Upper lobe of left lung (tissue), 6 donors: ENCODE measurements at regions not wholly inside any gene's neighbourhood (a gene's known extent, or its start where the extent isn't known, plus 50 kb on each side); places are given as distances from the start of the nearest gene placed in this dataset.

Experiments used
- ATAC-seq, 2 donors: fragments of 200-7000 bp; cut with Tn5 transposase; one replicate each; pipeline ENCODE4 v1.9.1; 2022; ENCODE audit warnings: mild to moderate bottlenecking in 2 of 2, moderate library complexity in 2 of 2; ENCODE audit not compliant: low FRiP score in 2 of 2
- DNase-seq, 2 donors: peaks; one replicate each; pipeline ENCODE4 v3.0.0-alpha.2; 2019 to 2020
- H3K27ac ChIP-seq, 4 donors: fragments of 200-600 bp; sonication (generic); one replicate each; pipeline ENCODE4 v1.5.1; 2016 to 2019
- H3K27me3 ChIP-seq, 4 donors: fragments of 200-600 bp; sonication (generic); one replicate each; pipeline ENCODE4 v1.5.1; 2017 to 2019
- H3K36me3 ChIP-seq, 4 donors: fragments of 200-600 bp; sonication (generic); one replicate each; pipeline ENCODE4 v1.5.1; 2016 to 2019
- H3K4me1 ChIP-seq, 4 donors: fragments of 200-600 bp; sonication (generic); one replicate each; pipeline ENCODE4 v1.5.1; 2018 to 2019
- H3K4me3 ChIP-seq, 4 donors: fragments of 200-600 bp; sonication (generic); one replicate each; pipeline ENCODE4 v1.5.1; 2017 to 2019; ENCODE audit warnings: mild to moderate bottlenecking in 2 of 4, moderate library complexity in 1 of 4
- H3K9me3 ChIP-seq, 4 donors: fragments of 200-600 bp; sonication (generic); one replicate each; pipeline ENCODE4 v1.5.1; 2018 to 2019
- EP300 ChIP-seq, 4 donors: sonication (generic); formaldehyde crosslinking; IDR thresholded peaks; one replicate each; pipeline ENCODE4 v1.5.1; 2017; ENCODE audit warnings: antibody characterized with exemption in 4 of 4, control low read depth in 2 of 4
- POLR2A ChIP-seq, 4 donors: fragments of 450-650 bp; IDR thresholded peaks; one replicate each; pipeline ENCODE4 v1.5.1; 2016 to 2017; ENCODE audit warnings: antibody characterized with exemption in 4 of 4, mild to moderate bottlenecking in 2 of 4
- POLR2AphosphoS5 ChIP-seq, 2 donors: sonication (generic); formaldehyde crosslinking; IDR thresholded peaks; one replicate each; pipeline ENCODE4 v1.5.1; 2017; ENCODE audit warnings: antibody characterized with exemption in 2 of 2
- WGBS, 2 donors: methylation state at CpG; one replicate each; pipeline ENCODE4 v1.1.5; 2017 to 2018; 5-methylcytosine and 5-hydroxymethylcytosine counted together
- TF ChIP-seq, protein P1 (sequence below), 6 experiments: fragments of 450-650 bp in 4 of 6; fragments of 200-600 bp in 2 of 6; sonication (generic) in 2 of 6; IDR thresholded peaks; one replicate each; pipeline ENCODE4 v1.5.1; 2016 to 2019; ENCODE audit warnings: antibody characterized with exemption in 6 of 6
- donor health status: DM: no; HTN: no; CAD: no; lungs with moderate emphysema.
- donor health status: DM: no; HTN: yes; CAD: no; lungs with severe emphysema.

DNA sequence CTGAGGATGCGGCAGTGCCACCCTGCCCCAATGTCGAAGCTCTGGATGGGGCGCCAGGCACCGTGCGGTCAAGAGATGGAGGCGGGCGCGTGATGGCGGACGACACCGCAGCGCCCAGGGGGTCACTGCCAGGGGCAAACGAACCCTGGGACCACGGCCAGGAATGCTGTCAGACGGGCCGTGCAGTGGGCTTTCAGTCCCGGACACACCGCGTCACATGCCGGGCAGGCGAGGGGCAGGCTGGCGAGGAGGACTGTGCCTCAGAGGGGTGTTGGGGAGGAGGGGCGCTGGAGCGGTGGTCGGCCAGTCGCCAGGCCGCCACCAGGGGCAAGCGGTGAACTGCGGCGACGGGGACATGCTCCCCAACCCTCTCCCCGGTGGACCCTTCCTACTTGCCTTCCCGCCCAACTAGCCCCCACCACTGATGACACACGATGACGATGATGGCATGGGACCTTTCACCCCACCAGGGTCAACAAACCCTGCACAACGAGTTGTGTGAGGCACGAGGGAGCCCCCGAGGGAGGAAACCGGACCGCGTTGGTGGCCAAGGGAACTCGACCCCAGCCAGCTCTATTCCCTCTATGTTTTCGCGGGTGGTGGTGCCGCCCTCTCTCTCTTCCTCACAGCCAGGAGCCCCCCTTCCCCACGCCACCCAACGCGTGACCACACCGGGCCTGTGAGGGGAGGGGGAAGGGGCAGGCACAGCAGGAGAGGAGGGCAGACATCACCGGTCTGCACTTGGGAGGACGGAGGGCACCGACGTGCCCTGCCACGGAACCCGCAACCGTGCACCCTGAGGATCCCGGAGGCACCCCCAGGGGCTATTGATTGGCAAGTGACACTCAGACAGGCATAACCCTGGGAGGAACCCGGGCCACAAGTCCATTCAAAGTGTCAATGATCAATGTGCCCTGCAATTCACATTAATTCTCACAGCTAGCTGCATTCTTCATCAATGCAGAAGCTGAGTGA, 1960.9 kb upstream of the DEFB115 start:
- no peak overlapping the region for H3K4me3 ChIP-seq
- ATAC-seq: peak; percentile 45 to 54
- no peaks in the 10 kb centered on the region for H3K27me3 ChIP-seq
- 78 to 83% methylated on average over 52 to 57 of the region's 58 CpGs for WGBS, 2 donors
- H3K27ac ChIP-seq: no peak overlapping the region
- TF ChIP-seq, protein P1, sequence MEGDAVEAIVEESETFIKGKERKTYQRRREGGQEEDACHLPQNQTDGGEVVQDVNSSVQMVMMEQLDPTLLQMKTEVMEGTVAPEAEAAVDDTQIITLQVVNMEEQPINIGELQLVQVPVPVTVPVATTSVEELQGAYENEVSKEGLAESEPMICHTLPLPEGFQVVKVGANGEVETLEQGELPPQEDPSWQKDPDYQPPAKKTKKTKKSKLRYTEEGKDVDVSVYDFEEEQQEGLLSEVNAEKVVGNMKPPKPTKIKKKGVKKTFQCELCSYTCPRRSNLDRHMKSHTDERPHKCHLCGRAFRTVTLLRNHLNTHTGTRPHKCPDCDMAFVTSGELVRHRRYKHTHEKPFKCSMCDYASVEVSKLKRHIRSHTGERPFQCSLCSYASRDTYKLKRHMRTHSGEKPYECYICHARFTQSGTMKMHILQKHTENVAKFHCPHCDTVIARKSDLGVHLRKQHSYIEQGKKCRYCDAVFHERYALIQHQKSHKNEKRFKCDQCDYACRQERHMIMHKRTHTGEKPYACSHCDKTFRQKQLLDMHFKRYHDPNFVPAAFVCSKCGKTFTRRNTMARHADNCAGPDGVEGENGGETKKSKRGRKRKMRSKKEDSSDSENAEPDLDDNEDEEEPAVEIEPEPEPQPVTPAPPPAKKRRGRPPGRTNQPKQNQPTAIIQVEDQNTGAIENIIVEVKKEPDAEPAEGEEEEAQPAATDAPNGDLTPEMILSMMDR (IDR thresholded peaks at IDR 0.05): no peak
- TF ChIP-seq POLR2AphosphoS5 (IDR thresholded peaks at IDR 0.05): no peak
- TF ChIP-seq POLR2A (IDR thresholded peaks at IDR 0.05): no peak
- TF ChIP-seq EP300 (IDR thresholded peaks at IDR 0.05): no peak
- H3K4me1 ChIP-seq: no peaks in the 10 kb centered on the region
- no peaks in the 10 kb centered on the region for H3K36me3 ChIP-seq
- peak in 1 of 2 donors; percentile 75 for DNase-seq
- H3K9me3 ChIP-seq: peaks cover 0 to 52% (median 9%) of the 10 kb centered on the region in 4 donors

DNA sequence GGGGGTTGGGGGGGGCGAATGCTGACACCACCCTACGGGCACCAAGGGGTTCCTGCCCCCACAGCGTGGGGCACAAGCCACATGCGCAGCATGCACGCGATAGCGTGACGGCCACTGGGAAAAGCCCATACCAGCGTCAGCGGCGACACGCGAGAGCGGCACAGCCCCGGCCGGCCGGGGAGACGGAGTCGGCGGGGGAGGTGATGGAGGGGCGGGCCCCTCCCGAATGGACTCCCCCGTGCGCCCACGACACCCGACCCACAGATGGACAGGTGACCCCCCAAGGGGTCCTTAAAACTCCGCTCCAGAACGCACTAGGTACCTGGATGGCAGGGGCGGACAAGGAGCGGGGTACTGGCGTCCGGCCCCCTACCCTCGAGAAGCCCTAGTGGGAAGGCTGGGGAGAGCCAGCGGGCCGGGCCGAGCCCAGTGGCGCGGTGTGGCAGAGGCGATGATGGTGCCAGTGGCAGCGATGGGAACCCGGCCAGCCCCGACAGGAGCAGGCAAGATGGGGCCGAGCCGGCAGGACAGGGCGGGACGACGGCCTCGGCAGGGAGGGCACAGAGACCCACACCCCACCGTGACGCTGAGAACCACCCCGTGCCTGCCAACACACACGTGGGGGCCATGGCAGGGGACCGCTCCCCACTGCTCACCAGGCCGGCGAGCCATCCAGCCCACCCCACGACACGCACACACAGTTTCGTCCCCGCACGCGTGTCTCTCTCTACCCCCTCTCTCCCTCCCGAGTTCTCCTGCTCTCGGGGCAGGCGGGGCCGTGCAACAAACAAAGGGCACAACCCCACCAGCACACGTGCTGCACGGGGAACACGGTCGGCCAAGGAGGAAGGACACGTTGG, 1959.8 kb upstream of the DEFB115 start:
- Histone ChIP-seq H3K27ac (no peak overlapping the region), H3K27me3 (no peaks in the 10 kb centered on the region), H3K9me3 (peaks cover 0 to 60% (median 9%) of the 10 kb centered on the region in 4 donors), H3K36me3 (no peaks in the 10 kb centered on the region), H3K4me3 (no peak overlapping the region), H3K4me1 (no peaks in the 10 kb centered on the region)
- ATAC-seq (peak; percentile 51 to 65), DNase-seq (peak in 1 of 2 donors; percentile 79)
- 75 to 79% methylated on average over 67 to 70 of the region's 70 CpGs for WGBS, 2 donors
- TF ChIP-seq POLR2AphosphoS5 (IDR thresholded peaks at IDR 0.05): no peak
- TF ChIP-seq EP300 (IDR thresholded peaks at IDR 0.05): no peak
- TF ChIP-seq, protein P1 (IDR thresholded peaks at IDR 0.05): no peak
- no peak for TF ChIP-seq POLR2A (IDR thresholded peaks at IDR 0.05)

DNA sequence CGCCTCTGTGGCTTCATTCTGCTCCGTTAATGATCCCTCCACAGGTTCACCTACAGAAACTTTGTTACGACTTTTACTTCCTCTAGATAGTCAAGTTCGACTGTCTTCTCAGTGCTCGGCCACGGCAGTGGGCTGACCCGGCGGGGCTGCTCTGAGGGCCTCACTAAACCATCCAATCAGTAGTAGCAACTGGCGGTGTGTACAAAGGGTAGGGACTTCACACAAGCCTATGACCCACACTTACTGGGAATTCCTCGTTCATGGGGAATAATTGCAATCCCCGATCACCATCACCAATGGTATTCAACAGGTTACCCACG, 1959.2 kb upstream of the DEFB115 start:
- no peaks in the 10 kb centered on the region for H3K4me1 ChIP-seq
- 77 to 84% methylated on average over 12 of the region's 12 CpGs for WGBS, 2 donors
- H3K36me3 ChIP-seq: no peaks in the 10 kb centered on the region
- no peak overlapping the region for H3K27ac ChIP-seq
- ATAC-seq (no peak), DNase-seq (peak in 1 of 2 donors; percentile 65)
- TF ChIP-seq EP300 (IDR thresholded peaks at IDR 0.05): no peak
- TF ChIP-seq POLR2AphosphoS5 (IDR thresholded peaks at IDR 0.05): no peak
- no peak for TF ChIP-seq POLR2A (IDR thresholded peaks at IDR 0.05)
- TF ChIP-seq, protein P1 (IDR thresholded peaks at IDR 0.05): no peak
- H3K27me3 ChIP-seq: no peaks in the 10 kb centered on the region
- H3K4me3 ChIP-seq: no peak overlapping the region
- H3K9me3 ChIP-seq: peaks cover 0 to 64% (median 9%) of the 10 kb centered on the region in 4 donors

DNA sequence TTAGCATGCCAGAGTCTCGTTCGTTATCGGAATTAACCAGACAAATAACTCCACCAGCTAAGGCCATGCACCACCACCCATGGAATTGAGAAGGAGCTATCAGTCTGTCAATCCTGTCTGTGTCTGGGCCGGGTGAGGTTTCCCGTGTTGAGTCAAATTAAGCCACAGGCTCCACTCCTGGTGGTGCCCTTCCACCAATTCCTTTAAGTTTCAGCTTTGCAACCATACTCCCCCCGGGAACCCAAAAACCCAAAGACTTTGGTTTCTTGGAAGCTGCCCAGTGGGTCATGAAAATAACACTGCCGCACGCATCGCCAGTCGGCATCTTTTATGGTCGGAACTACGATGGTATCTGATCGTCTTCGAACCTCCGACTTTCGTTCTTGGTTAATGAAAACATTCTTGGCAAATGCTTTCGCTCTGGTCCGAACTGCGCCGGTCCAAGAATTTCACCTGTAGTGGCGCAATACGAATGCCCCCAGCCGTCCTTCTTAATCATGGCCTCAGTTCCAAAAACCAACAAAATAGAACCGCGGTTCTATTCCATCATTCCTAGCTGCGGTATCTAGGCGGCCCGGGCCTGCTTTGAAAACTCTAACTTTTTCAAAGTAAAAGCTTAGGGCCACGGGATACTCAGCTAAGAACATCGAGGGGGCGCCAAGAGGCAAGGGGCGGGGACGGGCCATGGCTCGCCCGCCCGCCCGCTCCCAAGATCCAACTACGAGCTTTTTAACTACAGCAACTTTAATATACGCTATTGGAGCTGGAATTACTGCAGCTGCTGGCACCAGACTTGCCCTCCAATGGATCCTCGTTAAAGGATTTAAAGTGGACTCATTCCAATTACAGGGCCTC, 1958.5 kb upstream of the DEFB115 start:
- DNase-seq (no peak), ATAC-seq (no peak)
- Histone ChIP-seq H3K27ac (no peak overlapping the region), H3K36me3 (no peaks in the 10 kb centered on the region), H3K4me3 (no peak overlapping the region), H3K4me1 (no peaks in the 10 kb centered on the region), H3K9me3 (peaks cover 0 to 65% (median 9%) of the 10 kb centered on the region in 4 donors), H3K27me3 (no peaks in the 10 kb centered on the region)
- TF ChIP-seq POLR2AphosphoS5 (IDR thresholded peaks at IDR 0.05): no peak
- TF ChIP-seq EP300 (IDR thresholded peaks at IDR 0.05): no peak
- no peak for TF ChIP-seq POLR2A (IDR thresholded peaks at IDR 0.05)
- TF ChIP-seq, protein P1 (IDR thresholded peaks at IDR 0.05): no peak
- WGBS, 2 donors: 86 to 91% methylated on average over 40 of the region's 40 CpGs
